Activated CD8-positive, alpha-beta T cell treated with anti-CD3 and anti-CD28 coated beads for 36 hours (primary cell): ENCODE measurements at regions not wholly inside any gene's neighbourhood (a gene's known extent, or its start where the extent isn't known, plus 50 kb on each side); places are given as distances from the start of the nearest gene placed in this dataset.

Source experiments
- ATAC-seq: fragments of 200-7000 bp; cut with Tn5 transposase; one replicate; pipeline ENCODE4 v1.10.0; 2021; ENCODE audit warnings: mild to moderate bottlenecking, moderate library complexity
- CTCF ChIA-PET: fragments of 350-600 bp; sonication (Branson Sonifier 250); formaldehyde crosslinking; loops from one replicate; lab custom pipeline; 2021; ENCODE audit warnings: antibody characterized with exemption; lab: Charles Lee
- POLR2A ChIA-PET: fragments of 350-600 bp; sonication (Branson Sonifier 250); formaldehyde crosslinking; loops from one replicate; lab custom pipeline; 2021; ENCODE audit warnings: antibody characterized with exemption; lab: Charles Lee
- DNase-seq: peaks from one replicate; pipeline ENCODE4 v3.0.0-alpha.2; 2020
- H3K27ac Mint-ChIP-seq: one replicate; pipeline ENCODE4 v1.8.0; 2021; ENCODE audit warnings: mild to moderate bottlenecking, mixed read lengths
- H3K27me3 Mint-ChIP-seq: one replicate; pipeline ENCODE4 v1.8.0; 2021; ENCODE audit warnings: mixed read lengths
- H3K36me3 Mint-ChIP-seq: one replicate; pipeline ENCODE4 v1.8.0; 2021; ENCODE audit warnings: low read depth, mixed read lengths
- H3K4me1 Mint-ChIP-seq: one replicate; pipeline ENCODE4 v1.8.0; 2021; ENCODE audit warnings: low read depth, mixed read lengths
- H3K4me3 Mint-ChIP-seq: one replicate; pipeline ENCODE4 v1.8.0; 2021; ENCODE audit warnings: mild to moderate bottlenecking, moderate library complexity, mixed read lengths
- H3K9me3 Mint-ChIP-seq: one replicate; pipeline ENCODE4 v1.8.0; 2021; ENCODE audit warnings: mixed read lengths
- CTCF ChIP-seq: fragments of 200-600 bp; IDR thresholded peaks from one replicate; pipeline ENCODE4 v1.8.0; 2022; ENCODE audit warnings: antibody characterized with exemption, mild to moderate bottlenecking
- intact Hi-C: fragments of 100-400 bp; cut with micrococcal nuclease; formaldehyde crosslinking; loops from one replicate; pipeline ENCODE4 v1.10.0; 2022

- CTCF ChIA-PET = no interaction called here
- intact Hi-C loops = no loop called here
- POLR2A ChIA-PET = no interaction called here
Observed at GRCh38 chr9:79799691-79800335, 228.0 kb downstream of the TLE4 start.

GRCh38 chr9:79798450-79798849 lies 226.7 kb downstream of the TLE4 start:
- H3K4me3 Mint-ChIP-seq = no peak overlapping the region
- H3K27me3 Mint-ChIP-seq = no peaks in the 10 kb centered on the region
- no peak for DNase-seq
- H3K27ac Mint-ChIP-seq = no peak overlapping the region
- H3K9me3 Mint-ChIP-seq = no peaks in the 10 kb centered on the region
- intact Hi-C loops = no loop called here
- no peak for TF ChIP-seq CTCF
- no peaks in the 10 kb centered on the region for H3K4me1 Mint-ChIP-seq
- POLR2A ChIA-PET = no interaction called here
- CTCF ChIA-PET = no interaction called here
- H3K36me3 Mint-ChIP-seq = no peaks in the 10 kb centered on the region
- no peak for ATAC-seq

More at GRCh38 chr9:79799691-79800335, 228.0 kb downstream of the TLE4 start:
- Mint-ChIP-seq H3K4me3 (no peak overlapping the region), H3K4me1 (no peaks in the 10 kb centered on the region), H3K36me3 (no peaks in the 10 kb centered on the region), H3K27ac (no peak overlapping the region), H3K27me3 (no peaks in the 10 kb centered on the region), H3K9me3 (no peaks in the 10 kb centered on the region)
- ATAC-seq (no peak), DNase-seq (no peak)
- no peak for TF ChIP-seq CTCF

GRCh38 chr9:79796411-79796810 lies 224.6 kb downstream of the TLE4 start:
- H3K4me1 Mint-ChIP-seq = no peaks in the 10 kb centered on the region
- no peak overlapping the region for H3K27ac Mint-ChIP-seq
- intact Hi-C loops = no loop called here

GRCh38 chr9:79788662-79789061 lies 216.9 kb downstream of the TLE4 start:
- POLR2A ChIA-PET = no interaction called here
- CTCF ChIA-PET = no interaction called here
- Mint-ChIP-seq H3K36me3 (no peaks in the 10 kb centered on the region), H3K9me3 (peaks cover 9% of the 10 kb centered on the region), H3K4me1 (peaks cover 2% of the 10 kb centered on the region), H3K27ac (no peak overlapping the region), H3K27me3 (no peaks in the 10 kb centered on the region), H3K4me3 (no peak overlapping the region)
- TF ChIP-seq CTCF = no peak
- DNase-seq (no peak), ATAC-seq (no peak)
- intact Hi-C loops = no loop called here

More at GRCh38 chr9:79796411-79796810, 224.6 kb downstream of the TLE4 start:
- ATAC-seq (no peak), DNase-seq (no peak)
- Mint-ChIP-seq H3K27me3 (no peaks in the 10 kb centered on the region), H3K36me3 (no peaks in the 10 kb centered on the region), H3K9me3 (no peaks in the 10 kb centered on the region), H3K4me3 (no peak overlapping the region)
- TF ChIP-seq CTCF = no peak
- ChIA-PET CTCF (interaction anchor here (1.3 kb wide), 1 partner anchor 39 kb away, joined by 3 read pairs; no protein-coding TSS in a partner anchor), POLR2A (no interaction called here)

- no peaks in the 10 kb centered on the region for H3K36me3 Mint-ChIP-seq
Observed at GRCh38 chr9:79781263-79781662, 209.5 kb downstream of the TLE4 start.

More at GRCh38 chr9:79781263-79781662, 209.5 kb downstream of the TLE4 start:
- no peak overlapping the region for H3K4me3 Mint-ChIP-seq
- H3K27ac Mint-ChIP-seq = no peak overlapping the region
- POLR2A ChIA-PET = no interaction called here
- ATAC-seq = no peak
- intact Hi-C loops = no loop called here
- no peaks in the 10 kb centered on the region for H3K27me3 Mint-ChIP-seq
- no peaks in the 10 kb centered on the region for H3K9me3 Mint-ChIP-seq
- DNase-seq = no peak
- no peak for TF ChIP-seq CTCF
- CTCF ChIA-PET = no interaction called here
- peaks cover 2% of the 10 kb centered on the region for H3K4me1 Mint-ChIP-seq
